Fibroblast of villous mesenchyme (primary cell): ENCODE measurements at regions not wholly inside any gene's neighbourhood (a gene's known extent, or its start where the extent isn't known, plus 50 kb on each side); places are given as distances from the start of the nearest gene placed in this dataset.
"Not testable (repeated sequence)": the region's sequence is repeated elsewhere in the genome, so short reads cannot be mapped to it uniquely, and the experiment has no call there.

Source experiments
- DNase-seq: peaks from one replicate; pipeline ENCODE4 v3.0.0-alpha.2; 2010; ENCODE audit warnings: low read depth
- H3K4me3 ChIP-seq: 2 replicates; pipeline ENCODE4 v1.5.1; 2011; ENCODE audit warnings: low read depth, mild to moderate bottlenecking, low read length
- CTCF ChIP-seq: IDR thresholded peaks from 2 replicates; pipeline ENCODE4 v1.5.1; 2012; ENCODE audit warnings: low read depth, mild to moderate bottlenecking, low read length; ENCODE audit not compliant: insufficient read depth

- no peak for DNase-seq
Measured at GRCh38 chrX:912677-913076, 282.1 kb downstream of the SHOX start.

GRCh38 chrX:909068-909467 lies 278.5 kb downstream of the SHOX start:
- DNase-seq, H3K4me3 ChIP-seq: not testable (repeated sequence)

More at GRCh38 chrX:912677-913076, 282.1 kb downstream of the SHOX start:
- TF ChIP-seq CTCF = no peak
- H3K4me3 ChIP-seq = no peak overlapping the region

GRCh38 chrX:906586-906985 lies 276.0 kb downstream of the SHOX start:
- TF ChIP-seq CTCF = no peak
- no peak overlapping the region for H3K4me3 ChIP-seq
- no peak for DNase-seq

GRCh38 chrX:905848-906566 lies 275.4 kb downstream of the SHOX start:
- no peak for TF ChIP-seq CTCF
- no peak for DNase-seq
- H3K4me3 ChIP-seq = no peak overlapping the region

GRCh38 chrX:903116-903515 lies 272.5 kb downstream of the SHOX start:
- no peak overlapping the region for H3K4me3 ChIP-seq
- no peak for DNase-seq
- no peak for TF ChIP-seq CTCF

- no peak for DNase-seq
- no peak overlapping the region for H3K4me3 ChIP-seq
- no peak for TF ChIP-seq CTCF
Measured at GRCh38 chrX:896256-896655, 265.7 kb downstream of the SHOX start.

GRCh38 chrX:889966-890651 lies 259.5 kb downstream of the SHOX start:
- no peak for TF ChIP-seq CTCF
- H3K4me3 ChIP-seq = no peak overlapping the region
- DNase-seq = no peak

- DNase-seq, H3K4me3 ChIP-seq: not testable (repeated sequence)
Measured at GRCh38 chrX:887724-888123, 257.1 kb downstream of the SHOX start.
